ENCODE measurements at regions not wholly inside any gene's neighbourhood (a gene's known extent, or its start where the extent isn't known, plus 50 kb on each side); places are given as distances from the start of the nearest gene placed in this dataset.
"Not testable (repeated sequence)": the region's sequence is repeated elsewhere in the genome, so short reads cannot be mapped to it uniquely, and the experiment has no call there.

DNA sequence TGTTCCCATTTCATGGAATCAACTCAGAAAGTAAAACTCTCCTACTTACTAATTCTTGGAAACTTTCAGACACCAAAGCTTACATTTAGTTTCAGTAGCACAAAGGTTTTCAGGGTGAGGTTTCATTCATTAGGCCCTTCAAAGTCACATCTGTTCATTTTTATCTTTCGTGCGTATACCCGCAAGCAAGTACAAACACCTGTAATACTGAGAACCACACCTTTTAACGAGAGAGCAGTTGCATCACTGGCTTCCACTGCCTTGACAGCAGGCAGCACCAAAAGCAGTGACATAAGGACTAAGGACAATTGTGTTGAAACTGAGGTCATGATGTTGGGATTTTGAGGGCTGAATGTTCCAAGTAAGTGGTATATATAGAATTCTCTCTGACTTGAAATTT, 60.5 kb downstream of the GOLGA6L22 start:
- DNase-seq; intact Hi-C loops (cut with DNase I); ATAC-seq (ENCODE audit: poor library complexity): not testable (repeated sequence)

DNA sequence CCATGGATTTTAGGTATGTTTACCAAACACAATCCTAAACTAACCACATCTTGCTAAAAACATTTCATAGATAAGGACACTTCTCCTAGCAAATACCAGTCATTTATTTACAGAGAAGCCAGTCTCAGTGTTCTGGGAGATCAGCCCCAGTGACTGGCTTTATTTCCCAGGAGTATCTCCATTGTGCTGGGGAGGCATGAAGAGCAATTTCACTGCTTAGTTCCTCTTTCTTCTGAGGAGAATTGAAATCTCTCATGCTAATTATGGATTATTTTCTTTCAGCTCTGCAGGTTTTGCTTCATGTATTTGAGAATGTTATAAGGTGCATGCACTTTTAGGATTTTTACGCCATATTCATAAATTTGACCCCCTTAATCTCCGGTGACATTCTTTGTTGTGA, 67.8 kb downstream of the GOLGA6L22 start:
- DNase-seq; intact Hi-C loops (cut with DNase I); ATAC-seq (ENCODE audit: poor library complexity): not testable (repeated sequence)

DNA sequence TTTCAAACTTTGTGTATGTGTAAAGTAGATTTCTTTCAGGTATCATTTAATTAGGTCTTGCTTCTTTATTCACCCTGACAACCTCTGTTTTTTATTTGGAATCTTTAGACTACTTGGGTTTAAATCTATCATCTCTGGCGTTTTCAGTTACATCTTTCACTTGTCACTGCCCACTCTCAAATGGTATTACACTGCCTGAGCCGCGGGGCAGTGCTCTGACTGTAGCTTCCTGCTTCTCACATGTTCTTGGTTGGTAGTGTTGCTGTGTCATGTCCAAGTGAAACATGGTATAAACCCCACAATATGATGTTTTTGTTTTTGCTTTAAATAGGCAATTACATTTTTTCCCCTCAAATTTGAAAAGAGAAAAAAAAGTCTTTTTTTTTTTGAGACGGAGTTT, 68.3 kb downstream of the GOLGA6L22 start:
- intact Hi-C loops (cut with DNase I); ATAC-seq (ENCODE audit: poor library complexity); DNase-seq: not testable (repeated sequence)

DNA sequence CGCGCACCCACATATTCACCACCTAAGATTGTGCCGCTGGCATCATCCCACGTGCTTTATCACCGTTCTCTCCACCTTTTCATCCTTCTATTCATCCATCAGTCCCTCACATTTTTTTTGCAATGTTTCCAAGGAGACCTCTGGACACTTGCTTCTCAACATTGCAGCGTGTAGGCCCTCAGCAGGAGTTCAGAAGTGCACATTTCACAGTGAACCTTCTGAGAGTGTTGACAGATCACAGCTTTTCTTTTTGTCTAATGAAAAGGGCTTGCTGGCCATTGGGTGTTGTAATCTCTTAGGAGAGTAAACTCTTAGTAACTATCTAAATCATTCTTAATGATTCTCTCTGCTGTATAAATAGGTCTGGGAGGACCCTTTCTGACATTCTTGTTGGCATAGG, 70.5 kb downstream of the GOLGA6L22 start:
- peak; percentile 58 for ATAC-seq (ENCODE audit: poor library complexity)
- DNase-seq; intact Hi-C loops (cut with DNase I): not testable (repeated sequence)

DNA sequence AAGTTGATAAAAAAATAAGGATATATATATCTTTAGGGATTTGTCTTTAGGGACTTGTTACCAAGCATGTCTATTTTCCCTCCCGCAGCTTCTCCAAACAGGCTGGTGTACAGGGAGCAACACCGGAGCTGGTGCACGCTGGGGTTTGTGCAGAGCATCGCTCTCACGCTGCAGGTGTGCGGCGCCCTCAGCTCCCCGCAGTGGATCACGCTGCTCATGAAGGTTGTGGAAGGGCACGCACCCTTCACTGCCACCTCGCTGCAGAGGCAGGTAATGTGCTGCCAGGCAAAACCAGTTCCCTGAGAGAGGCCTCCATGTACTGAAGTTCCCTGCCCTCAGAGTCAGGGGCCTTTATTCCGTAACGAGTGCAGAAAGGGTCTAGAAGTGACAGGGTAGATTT, 101.0 kb downstream of the GOLGA6L22 start:
- ATAC-seq (ENCODE audit: poor library complexity); intact Hi-C loops (cut with DNase I): not testable (repeated sequence)
- peak; percentile 29 for DNase-seq

DNA sequence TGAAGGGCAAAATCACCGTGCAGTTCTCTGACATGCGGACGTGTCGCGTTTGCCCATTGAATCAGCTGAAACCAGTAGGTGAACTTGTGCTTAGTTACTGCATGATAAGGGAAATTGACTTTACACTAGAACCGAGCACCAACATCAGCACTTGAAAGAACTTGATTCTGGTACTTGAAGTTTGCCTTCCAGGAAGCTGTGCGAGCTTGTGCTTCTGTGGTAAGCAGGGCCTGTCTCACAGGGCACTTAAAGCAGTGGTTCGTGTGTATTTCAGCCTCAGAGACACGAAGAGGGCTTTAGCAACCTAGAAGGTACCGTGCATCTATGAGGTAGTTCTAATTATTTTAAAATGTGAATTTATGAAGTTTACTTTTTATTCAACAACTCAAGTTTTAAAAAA, 103.0 kb downstream of the GOLGA6L22 start:
- DNase-seq; intact Hi-C loops (cut with DNase I); ATAC-seq (ENCODE audit: poor library complexity): not testable (repeated sequence)

DNA sequence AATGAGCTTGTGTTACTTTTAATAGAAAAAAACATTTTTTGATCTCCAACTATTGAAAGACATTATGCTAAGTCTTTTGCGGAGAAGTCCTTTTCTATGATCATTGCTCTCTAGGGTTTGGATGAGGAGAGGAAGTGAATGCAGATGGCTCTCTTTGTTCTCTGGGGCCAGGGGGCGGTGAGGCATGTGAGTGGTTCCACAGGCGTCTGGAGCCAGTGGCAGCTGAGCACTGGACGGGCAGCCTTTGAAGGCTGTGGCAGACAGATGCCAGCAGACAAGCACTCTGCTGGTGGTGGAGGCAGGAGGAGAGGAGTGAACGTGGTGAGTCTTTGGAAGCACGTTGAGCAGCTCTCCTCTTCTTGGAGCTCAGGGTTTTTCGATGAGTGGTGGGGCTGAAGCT, 107.8 kb downstream of the GOLGA6L22 start:
- ATAC-seq (ENCODE audit: poor library complexity); DNase-seq; intact Hi-C loops (cut with DNase I): not testable (repeated sequence)

DNA sequence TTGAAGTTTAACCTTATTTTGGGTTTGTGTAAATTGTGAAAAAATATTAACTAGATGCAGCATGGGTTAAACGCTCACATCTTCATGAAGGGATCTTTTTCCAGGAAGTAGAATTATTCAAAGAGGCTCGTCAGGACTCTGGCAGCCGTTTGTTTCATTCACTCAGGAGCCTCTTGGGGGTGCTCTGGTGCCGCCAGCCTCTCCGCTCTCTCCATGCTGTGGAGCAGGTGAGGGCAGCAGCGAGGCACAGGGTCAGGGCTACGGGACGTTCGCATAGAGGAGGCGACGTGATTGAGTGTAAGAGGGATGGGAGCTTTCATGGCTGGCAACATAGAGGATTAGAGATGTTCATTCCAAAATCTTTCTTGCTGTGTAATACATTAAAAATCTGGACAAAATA, 110.8 kb downstream of the GOLGA6L22 start:
- ATAC-seq (ENCODE audit: poor library complexity) = peak; percentile 68
- intact Hi-C loops (cut with DNase I) = not testable (repeated sequence)

DNA sequence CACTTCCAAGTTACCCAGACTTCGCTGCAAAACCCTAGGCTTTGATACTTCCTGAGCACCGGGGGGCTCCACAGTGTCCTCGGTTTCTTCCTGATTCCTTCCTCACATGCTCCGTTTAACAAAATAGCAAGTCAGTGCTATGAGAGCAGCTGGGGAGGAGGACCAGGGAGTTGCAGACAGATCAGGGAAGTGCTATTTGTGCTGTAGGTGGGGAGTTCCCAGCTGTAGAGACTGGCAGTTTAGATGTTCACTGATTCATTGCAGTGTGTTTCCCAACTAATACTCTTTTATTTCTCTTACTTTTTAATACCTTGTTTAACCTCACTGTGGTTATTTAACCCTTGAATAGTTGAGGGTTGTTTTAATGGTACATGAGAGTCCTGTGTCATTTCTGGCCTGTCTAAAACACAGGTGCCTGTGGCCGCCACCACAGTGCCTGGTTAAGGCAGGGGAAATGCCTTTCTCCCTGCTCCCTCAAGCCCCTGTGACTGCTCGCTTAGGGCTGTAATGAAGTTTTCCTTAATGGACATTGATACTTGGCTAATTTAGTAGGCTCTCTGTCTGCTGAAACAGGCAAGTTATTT, 113.5 kb downstream of the GOLGA6L22 start:
- DNase-seq; ATAC-seq (ENCODE audit: poor library complexity); intact Hi-C loops (cut with DNase I): not testable (repeated sequence)

More for the DNA sequence above, 110.8 kb downstream of the GOLGA6L22 start:
- DNase-seq = not testable (repeated sequence)

DNA sequence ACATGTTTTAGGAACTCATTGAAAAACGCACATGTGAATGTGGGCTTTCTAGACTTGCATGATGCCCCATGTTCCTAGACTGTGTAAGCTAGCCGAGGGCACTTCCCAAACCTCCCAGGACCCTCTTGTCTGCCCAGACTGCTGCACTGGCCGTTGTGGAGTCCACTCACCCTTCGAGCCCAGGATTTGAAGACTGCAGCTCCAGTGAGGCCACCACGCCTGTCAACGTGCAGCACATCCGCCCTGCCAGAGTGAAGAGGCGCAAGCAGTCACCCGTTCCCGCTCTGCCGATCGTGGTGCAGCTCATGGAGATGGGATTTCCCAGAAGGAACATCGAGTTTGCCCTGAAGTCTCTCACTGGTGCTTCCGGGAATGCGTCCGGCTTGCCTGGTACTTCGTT, 114.1 kb downstream of the GOLGA6L22 start:
- peak; percentile 34 for DNase-seq
- ATAC-seq (ENCODE audit: poor library complexity); intact Hi-C loops (cut with DNase I): not testable (repeated sequence)

DNA sequence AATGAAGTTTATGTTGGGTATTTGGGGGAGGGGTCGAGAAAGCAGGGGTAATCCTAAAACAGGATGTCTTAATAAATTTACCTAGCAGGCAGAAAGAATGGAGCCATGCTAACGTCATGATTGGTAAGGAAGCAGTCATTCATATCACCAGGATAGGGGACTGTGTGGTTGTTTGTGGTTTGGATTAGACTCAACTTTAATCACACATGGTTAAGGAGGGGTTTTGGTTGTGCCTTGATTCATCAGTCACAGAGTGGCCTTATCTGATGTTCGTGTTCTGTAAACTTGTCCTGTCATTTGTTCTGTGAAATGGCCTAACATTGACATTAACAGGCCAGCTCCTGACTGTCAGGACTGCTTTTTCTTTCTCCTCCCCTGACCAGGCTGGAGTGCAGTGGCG, 119.1 kb downstream of the GOLGA6L22 start:
- intact Hi-C loops (cut with DNase I); DNase-seq; ATAC-seq (ENCODE audit: poor library complexity): not testable (repeated sequence)

DNA sequence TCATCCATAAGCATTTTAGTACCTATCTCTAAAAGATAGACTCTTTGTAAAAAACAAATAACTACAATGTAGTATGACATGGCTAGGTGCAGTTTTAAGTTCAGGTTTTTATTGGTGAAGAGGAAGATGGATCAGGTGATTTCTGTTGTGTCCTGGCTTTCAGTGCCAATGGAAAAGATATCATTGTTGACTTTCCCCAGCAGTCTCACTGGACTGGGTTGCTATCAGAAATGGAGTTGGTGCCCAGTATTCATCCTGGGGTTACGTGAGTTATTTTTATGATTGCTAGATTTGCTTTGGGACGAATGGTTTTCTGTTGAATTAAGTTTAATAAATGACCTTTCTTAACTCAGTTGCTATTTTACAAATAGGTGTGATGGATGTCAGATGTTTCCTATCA, 120.5 kb downstream of the GOLGA6L22 start:
- ATAC-seq (ENCODE audit: poor library complexity); DNase-seq; intact Hi-C loops (cut with DNase I): not testable (repeated sequence)

DNA sequence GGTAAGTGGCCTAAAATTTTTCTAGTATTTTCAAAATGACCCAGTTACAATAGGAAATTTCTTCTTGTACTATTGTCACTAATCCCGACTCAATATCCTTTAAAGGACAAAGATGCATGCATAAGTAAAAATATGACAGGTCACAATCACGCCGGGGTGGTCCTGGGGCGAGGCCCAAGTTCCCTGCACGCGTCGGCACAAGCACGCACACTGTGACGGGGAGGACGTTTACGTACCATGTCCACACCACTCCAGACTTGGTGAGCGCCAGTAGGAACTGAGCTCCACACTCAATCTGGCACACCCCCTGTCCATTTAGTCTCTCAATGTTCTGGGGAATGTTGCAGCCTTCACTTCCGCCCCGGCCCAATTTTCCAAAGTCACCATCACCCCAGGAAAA, 128.7 kb downstream of the GOLGA6L22 start:
- ATAC-seq (ENCODE audit: poor library complexity); DNase-seq; intact Hi-C loops (cut with DNase I): not testable (repeated sequence)

DNA sequence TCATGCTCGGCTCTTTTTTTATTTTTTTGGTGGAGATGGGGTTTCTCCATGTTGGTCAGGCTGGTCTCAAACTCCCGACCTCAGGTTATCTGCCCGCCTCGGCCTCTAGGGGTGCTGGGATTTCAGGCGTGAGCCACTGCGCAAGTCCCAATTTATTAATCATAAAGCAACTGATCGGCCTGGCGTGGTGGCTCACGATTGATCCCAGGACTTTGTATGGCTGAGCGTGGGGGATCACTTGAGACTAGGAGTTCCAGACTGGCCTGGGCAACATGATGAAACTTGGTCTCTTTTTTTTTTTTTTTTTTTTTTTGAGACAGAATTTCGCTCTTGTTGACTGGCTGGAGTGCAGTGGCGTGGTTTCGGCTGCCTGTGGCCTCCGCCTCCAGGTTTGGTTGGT, 139.8 kb downstream of the GOLGA6L22 start:
- DNase-seq; intact Hi-C loops (cut with DNase I); ATAC-seq (ENCODE audit: poor library complexity): not testable (repeated sequence)

DNA sequence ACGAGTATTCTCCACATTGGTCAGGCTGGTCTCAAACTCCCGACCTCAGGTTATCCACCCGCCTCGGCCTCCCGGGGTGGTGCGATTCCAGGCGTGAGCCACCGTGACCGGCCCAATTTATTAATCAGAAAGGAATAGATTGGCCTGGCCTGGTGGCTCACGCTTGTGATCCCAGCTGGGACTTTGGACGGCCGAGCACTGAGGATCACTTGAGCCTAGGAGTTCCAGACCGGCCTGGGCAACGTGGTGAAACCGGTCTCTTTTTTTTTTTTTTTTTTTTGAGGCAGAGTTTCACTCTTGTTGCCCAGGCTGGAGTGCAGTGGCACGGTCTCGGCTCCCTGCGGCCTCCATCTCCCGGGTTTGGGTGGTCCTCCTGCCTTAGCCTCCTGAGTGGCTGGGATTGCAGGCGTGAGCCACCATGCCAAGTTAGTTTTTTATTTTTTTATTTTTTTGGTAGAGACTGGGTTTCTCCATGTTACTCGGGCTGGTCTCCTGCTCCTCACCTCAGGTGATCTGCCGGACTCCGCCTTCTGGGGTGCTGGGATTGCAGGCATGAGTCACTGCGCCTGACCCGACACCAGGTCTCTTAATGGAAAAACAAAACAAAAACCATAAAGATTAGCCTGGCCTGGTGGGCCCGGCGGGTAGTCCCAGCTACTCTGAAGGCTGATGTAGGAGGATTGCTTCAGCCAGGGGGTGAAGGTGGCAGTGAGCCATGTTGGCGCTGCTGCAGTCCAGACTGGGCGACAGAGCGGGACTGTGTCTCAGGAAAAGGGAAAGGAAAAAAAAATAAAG, 141.0 kb downstream of the GOLGA6L22 start:
- peak; percentile 35 for DNase-seq
- ATAC-seq (ENCODE audit: poor library complexity); intact Hi-C loops (cut with DNase I): not testable (repeated sequence)

DNA sequence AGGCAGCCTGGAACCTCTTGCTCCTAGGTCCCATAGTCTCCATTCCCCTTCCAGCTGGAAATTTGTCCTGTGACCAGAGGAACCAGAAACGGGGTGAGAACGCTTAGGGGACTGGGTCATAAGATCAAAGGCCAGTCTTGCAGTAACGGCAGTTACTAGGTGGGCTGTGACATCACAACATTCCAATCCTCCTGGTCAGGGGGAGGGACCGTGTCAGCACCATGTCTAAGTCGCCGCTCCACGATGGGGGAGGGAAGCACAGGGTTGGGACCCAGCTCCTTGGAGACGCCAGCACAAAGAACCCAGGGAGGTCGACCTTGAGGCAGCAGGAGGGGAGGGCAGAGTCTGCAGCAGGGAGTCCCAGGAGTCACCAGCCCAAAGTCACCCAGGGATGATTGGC, 158.3 kb downstream of the GOLGA6L22 start:
- ATAC-seq (ENCODE audit: poor library complexity); DNase-seq; intact Hi-C loops (cut with DNase I): not testable (repeated sequence)

DNA sequence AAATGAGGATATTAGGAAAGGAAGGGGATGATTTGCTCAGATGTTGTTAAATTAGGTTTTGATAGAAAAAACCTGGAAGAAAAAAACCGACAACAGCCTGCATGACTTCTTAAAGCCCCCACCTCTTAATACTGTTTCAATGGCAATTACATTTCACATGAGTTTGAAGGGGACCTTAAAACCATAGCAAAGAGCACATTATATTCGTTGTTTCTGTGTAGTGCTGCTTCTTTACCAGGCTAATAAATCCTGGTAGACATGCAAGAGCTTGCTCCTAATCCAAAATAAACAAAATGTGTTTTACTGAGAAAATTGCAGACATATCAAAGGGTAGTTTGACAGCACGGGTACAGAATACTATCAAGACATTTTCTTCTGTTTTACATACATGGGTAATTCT, 154.7 kb upstream of the NIPA1 start:
- DNase-seq; ATAC-seq (ENCODE audit: poor library complexity); intact Hi-C loops (cut with DNase I): not testable (repeated sequence)

DNA sequence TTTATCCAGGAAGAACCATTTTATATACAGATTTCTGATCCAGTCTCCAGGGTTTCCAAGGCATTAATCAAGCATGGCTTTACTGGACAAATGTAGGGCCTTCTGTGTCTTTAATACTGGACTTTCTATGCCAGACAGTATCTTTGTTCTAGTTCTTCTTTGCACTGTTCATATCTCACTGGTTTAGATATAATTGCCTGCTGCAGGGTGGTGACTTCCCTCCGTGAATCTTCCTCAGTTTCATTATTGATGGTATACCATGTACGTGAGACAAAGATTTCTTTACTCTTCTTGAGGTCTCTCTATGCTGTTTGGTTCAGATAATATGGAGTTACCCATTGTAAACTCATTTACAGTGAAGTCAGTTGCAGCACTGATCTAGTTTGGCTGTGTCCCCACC, 146.5 kb upstream of the NIPA1 start:
- ATAC-seq (ENCODE audit: poor library complexity); intact Hi-C loops (cut with DNase I): not testable (repeated sequence)

DNA sequence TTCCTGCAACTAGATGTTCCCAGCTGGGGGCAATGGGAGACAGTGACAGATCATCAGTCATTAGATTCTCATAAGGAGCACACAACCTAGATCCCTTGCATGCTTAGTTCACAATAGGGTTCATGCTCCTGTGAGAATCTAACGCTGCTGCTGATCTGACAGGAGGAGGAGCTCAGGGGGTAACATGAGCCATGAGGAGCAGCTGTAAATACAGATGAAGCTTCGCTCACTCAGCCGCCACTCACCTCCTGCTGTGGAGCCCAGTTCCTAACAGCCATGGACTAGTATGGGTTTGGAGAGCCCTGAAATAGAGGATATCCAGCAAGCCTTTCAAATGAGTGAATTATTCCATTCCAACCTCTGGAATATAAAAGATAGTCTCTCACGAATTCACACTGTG, 137.0 kb upstream of the NIPA1 start:
- intact Hi-C loops (cut with DNase I); ATAC-seq (ENCODE audit: poor library complexity); DNase-seq: not testable (repeated sequence)

More for the DNA sequence above, 146.5 kb upstream of the NIPA1 start:
- DNase-seq = not testable (repeated sequence)

DNA sequence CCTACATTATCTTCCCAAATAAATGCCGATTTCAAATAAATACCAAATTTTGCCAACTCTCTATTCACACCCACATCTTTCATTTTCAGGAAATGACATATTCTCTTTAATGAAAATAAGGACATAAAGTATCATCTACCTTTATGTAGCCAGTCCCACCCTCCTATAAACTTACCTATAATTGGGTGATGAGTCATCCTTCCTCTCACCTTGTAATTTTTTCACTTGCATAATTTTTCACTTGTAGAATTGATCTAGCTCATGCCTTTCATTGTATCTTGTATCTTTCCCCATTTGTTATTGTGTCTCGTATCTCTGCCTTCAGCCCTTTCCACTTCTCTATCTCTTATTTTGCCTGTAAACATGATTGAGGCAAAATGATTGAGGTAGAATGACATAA, 135.3 kb upstream of the NIPA1 start:
- DNase-seq; ATAC-seq (ENCODE audit: poor library complexity); intact Hi-C loops (cut with DNase I): not testable (repeated sequence)
